HCT116 (cell line): ENCODE measurements at regions not wholly inside any gene's neighbourhood (a gene's known extent, or its start where the extent isn't known, plus 50 kb on each side); places are given as distances from the start of the nearest gene placed in this dataset.

ENCODE experiments used
- ATAC-seq: fragments of 200-7000 bp; cut with Tn5 transposase; 2 replicates; pipeline ENCODE4 v1.9.1; 2020; ENCODE audit warnings: mild to moderate bottlenecking, moderate library complexity
- BruUV-seq: library from RNA; stranded (reverse); fragments of 400-500 nt; replicated peaks from 2 replicates; lab custom pipeline; 2021; lab: Mats Ljungman, UMichigan
- CTCF ChIA-PET: fragments of 300-600 bp; sonication (Branson Sonifier 250); formaldehyde crosslinking; loops from one replicate; lab custom pipeline; 2021; ENCODE audit warnings: antibody characterized with exemption; lab: Charles Lee
- POLR2A ChIA-PET: fragments of 300-600, 350-600 bp; sonication (Branson Sonifier 250); formaldehyde crosslinking; loops from one replicate; lab custom pipeline; 2021; ENCODE audit warnings: antibody characterized with exemption; lab: Charles Lee
- RAD21 ChIA-PET, 2 experiments: fragments of 300-600 bp; sonication (Branson Sonifier 250); formaldehyde crosslinking; loops; one replicate each; lab custom pipeline; 2023; ENCODE audit warnings: low total read pairs in 2 of 2; ENCODE audit not compliant: uncharacterized antibody in 2 of 2, unreplicated experiment in 2 of 2, low non-redundant PET in 1 of 2; lab: Charles Lee
- DNase-seq: peaks from one replicate; pipeline ENCODE4 v3.0.0-alpha.2; 2010; ENCODE audit warnings: low read depth, low spot score
- H2AFZ ChIP-seq: fragments of 200-600 bp; shearing (Covaris generic), sonication (generic); 2 replicates; pipeline ENCODE4 v1.6.1; 2017; ENCODE audit warnings: low read depth, mixed run types, mixed read lengths, antibody characterized with exemption, low read length; ENCODE audit not compliant: poor library complexity, severe bottlenecking
- H3K27ac ChIP-seq: 2 replicates; pipeline ENCODE4 v1.5.1; 2012; ENCODE audit warnings: low read depth, low read length
- H3K27me3 ChIP-seq: fragments of 200-600 bp; sonication (generic); 2 replicates; pipeline ENCODE4 v1.6.1; 2016; ENCODE audit warnings: mixed run types, low read length, mixed read lengths; ENCODE audit not compliant: insufficient read depth
- H3K36me3 ChIP-seq, 2 experiments: fragments of 200-500 bp in 1 of 2; fragments of 200-600 bp in 1 of 2; sonication (Bioruptor generic) in 1 of 2; sonication (generic) in 1 of 2; 2 replicates each; pipeline versions ENCODE4 v1.5.1 to v1.6.1; 2014 to 2016; ENCODE audit warnings: low read length in 2 of 2, inconsistent platforms in 1 of 2, mixed read lengths in 1 of 2, mixed run types in 1 of 2; ENCODE audit not compliant: insufficient read depth in 2 of 2, control insufficient read depth in 1 of 2
- H3K4me1 ChIP-seq, 2 experiments: fragments of 200-600 bp in 1 of 2; sonication (generic) in 1 of 2; 2 replicates each; pipeline versions ENCODE4 v1.5.1 to v1.6.1; 2012 to 2017; ENCODE audit warnings: low read length in 2 of 2, inconsistent platforms in 1 of 2, mild to moderate bottlenecking in 1 of 2, mixed read lengths in 1 of 2, mixed run types in 1 of 2, moderate library complexity in 1 of 2; ENCODE audit not compliant: insufficient read depth in 2 of 2, control insufficient read depth in 1 of 2
- H3K4me2 ChIP-seq: fragments of 200-600 bp; sonication (generic); 2 replicates; pipeline ENCODE4 v1.6.1; 2017; ENCODE audit warnings: mixed run types, low read length, mixed read lengths
- H3K4me3 ChIP-seq, 2 experiments: fragments of 200-600 bp in 1 of 2; sonication (generic) in 1 of 2; replicated peaks in 1 of 2; 2 replicates each; pipeline ENCODE4 v1.5.1; 2011 to 2016; ENCODE audit warnings: low read length in 2 of 2, control low read depth in 1 of 2, low read depth in 1 of 2, mild to moderate bottlenecking in 1 of 2, mixed read lengths in 1 of 2, mixed run types in 1 of 2
- H3K79me2 ChIP-seq: fragments of 200-600 bp; sonication (generic); 2 replicates; pipeline ENCODE4 v1.6.1; 2017; ENCODE audit warnings: mild to moderate bottlenecking, mixed run types, low read length, moderate library complexity, mixed read lengths; ENCODE audit not compliant: insufficient read depth
- H3K9ac ChIP-seq: fragments of 200-600 bp; sonication (generic); 2 replicates; pipeline ENCODE4 v1.6.1; 2016; ENCODE audit warnings: low read length, mixed read lengths
- H3K9me2 ChIP-seq: fragments of 200-600 bp; sonication (generic), shearing (Covaris generic); 2 replicates; pipeline ENCODE4 v1.6.1; 2017; ENCODE audit warnings: mixed run types, mild to moderate bottlenecking, moderate library complexity; ENCODE audit not compliant: insufficient read depth
- H3K9me3 ChIP-seq, 2 experiments: fragments of 200-500 bp in 1 of 2; fragments of 200-600 bp in 1 of 2; sonication (Bioruptor generic) in 1 of 2; sonication (generic) in 1 of 2; 2 replicates each; pipeline ENCODE4 v1.6.1; 2014 to 2017; ENCODE audit warnings: low read length in 2 of 2, mixed read lengths in 2 of 2, inconsistent platforms in 1 of 2, low read depth in 1 of 2, mild to moderate bottlenecking in 1 of 2, mixed run types in 1 of 2, moderate library complexity in 1 of 2; ENCODE audit not compliant: control insufficient read depth in 1 of 2, insufficient read depth in 1 of 2
- H4K20me1 ChIP-seq: fragments of 200-600 bp; sonication (generic), shearing (Covaris generic); 2 replicates; pipeline ENCODE4 v1.6.1; 2017; ENCODE audit warnings: mixed run types, mild to moderate bottlenecking, moderate library complexity; ENCODE audit not compliant: insufficient read depth
- CEBPB ChIP-seq: IDR thresholded peaks from 2 replicates; pipeline ENCODE4 v1.6.1; 2012; ENCODE audit warnings: low read depth
- CTCF ChIP-seq, 3 experiments: fragments of 200-600 bp in 1 of 3; sonication (generic) in 1 of 3; IDR thresholded peaks in 2 of 3; conservative IDR thresholded peaks in 1 of 3; 2 replicates each; pipeline ENCODE4 v1.5.1; 2012 to 2017; ENCODE audit warnings: low read depth in 2 of 3, low read length in 2 of 3, antibody characterized with exemption in 1 of 3, borderline replicate concordance in 1 of 3, control low read depth in 1 of 3, mild to moderate bottlenecking in 1 of 3, mixed read lengths in 1 of 3, mixed run types in 1 of 3, moderate library complexity in 1 of 3; ENCODE audit not compliant: insufficient read depth in 1 of 3
- EGR1 ChIP-seq: IDR thresholded peaks from 2 replicates; pipeline ENCODE4 v1.6.1; 2012; ENCODE audit warnings: low read depth
- ELF1 ChIP-seq: IDR thresholded peaks from 2 replicates; pipeline ENCODE4 v1.6.1; 2012; ENCODE audit warnings: low read depth, borderline replicate concordance
- EZH2 ChIP-seq: fragments of 200-600 bp; sonication (generic); IDR thresholded peaks from 2 replicates; pipeline ENCODE4 v1.6.1; 2017; ENCODE audit warnings: antibody characterized with exemption, mixed run types
- EZH2phosphoT487 ChIP-seq: fragments of 200-600 bp; IDR thresholded peaks from 2 replicates; pipeline ENCODE4 v1.6.1; 2018; ENCODE audit warnings: antibody characterized with exemption, borderline replicate concordance
- FOSL1 ChIP-seq: IDR thresholded peaks from 2 replicates; pipeline ENCODE4 v1.6.1; 2012; ENCODE audit warnings: low read depth
- JUND ChIP-seq: IDR thresholded peaks from 2 replicates; pipeline ENCODE4 v1.6.1; 2012
- MAX ChIP-seq: IDR thresholded peaks from 2 replicates; pipeline ENCODE4 v1.6.1; 2012
- POLR2AphosphoS5 ChIP-seq: IDR thresholded peaks from 2 replicates; pipeline ENCODE4 v1.6.1; 2011; ENCODE audit warnings: mild to moderate bottlenecking, low read depth, low read length, moderate library complexity
- SIN3A ChIP-seq: IDR thresholded peaks from 2 replicates; pipeline ENCODE4 v1.6.1; 2012; ENCODE audit warnings: low read depth
- SP1 ChIP-seq: IDR thresholded peaks from 2 replicates; pipeline ENCODE4 v1.6.1; 2012; ENCODE audit warnings: low read depth
- SRF ChIP-seq: IDR thresholded peaks from 2 replicates; pipeline ENCODE4 v1.6.1; 2012; ENCODE audit warnings: low read depth
- TCF7L2 ChIP-seq: IDR thresholded peaks from 2 replicates; pipeline ENCODE4 v1.7.0; 2011; ENCODE audit warnings: borderline replicate concordance, inconsistent platforms; ENCODE audit not compliant: insufficient read depth, insufficient read length; ENCODE audit errors: extremely low read depth
- ZBTB33 ChIP-seq: IDR thresholded peaks from 2 replicates; pipeline ENCODE4 v1.6.1; 2011; ENCODE audit warnings: mild to moderate bottlenecking, low read length, moderate library complexity; ENCODE audit not compliant: insufficient replicate concordance; ENCODE audit errors: extremely low read depth
- ZNF274 ChIP-seq: fragments of 200-500 bp; sonication (Bioruptor generic); IDR thresholded peaks from 2 replicates; pipeline ENCODE4 v1.6.1; 2014; ENCODE audit warnings: mild to moderate bottlenecking, low read depth, low read length, inconsistent platforms
- intact Hi-C: fragments of 100-400 bp; cut with micrococcal nuclease; formaldehyde crosslinking; loops from 2 replicates; pipeline ENCODE4 v1.10.0; 2022

GRCh38 chr7:1369916-1370657 lies 89.2 kb downstream of the MICALL2 start:
- Histone ChIP-seq H3K9me3 (peaks cover 0 to 6% of the 10 kb centered on the region in 2 experiments; a peak in 1 of 4 replicates), H3K27ac (no peak overlapping the region), H3K9ac (no peak overlapping the region), H3K4me1 (peaks cover 0 to 14% of the 10 kb centered on the region in 2 experiments; a peak in 2 of 4 replicates), H2AFZ (no peak overlapping the region), H3K27me3 (no peaks in the 10 kb centered on the region), H3K36me3 (no peaks in the 10 kb centered on the region), H4K20me1 (no peaks in the 10 kb centered on the region), H3K9me2 (no peaks in the 10 kb centered on the region), H3K79me2 (no peaks in the 10 kb centered on the region), H3K4me2 (peak overlapping the region; percentile 75), H3K4me3 (no peak overlapping the region)
- ATAC-seq (no peak), DNase-seq (no peak)
- no TSS peak for BruUV-seq
- TF ChIP-seq FOSL1 (no peak), ZNF274 (no peak), JUND (no peak), SIN3A (no peak), EZH2phosphoT487 (no peak), CEBPB (no peak), ELF1 (no peak), ZBTB33 (no peak), SRF (no peak), TCF7L2 (no peak), EGR1 (no peak), EZH2 (no peak), SP1 (no peak), MAX (no peak), CTCF (IDR thresholded peaks at IDR 0.05 in 2 of 3, conservative IDR thresholded peaks at IDR 0.05 in 1 of 3; ENCODE audit: borderline replicate concordance in 1 of 3, insufficient read depth in 1 of 3, low read depth in 2 of 3, low read length in 2 of 3) (no peak), POLR2AphosphoS5 (no peak)
- RAD21 ChIA-PET, result no interaction called here
- CTCF ChIA-PET, result no interaction called here
- POLR2A ChIA-PET, result no interaction called here
- intact Hi-C loops, result loop anchor here (5.0 kb wide), 1 partner anchor 32 kb away; no protein-coding TSS in a partner anchor
